ENCODE measurements at regions not wholly inside any gene's neighbourhood (a gene's known extent, or its start where the extent isn't known, plus 50 kb on each side); places are given as distances from the start of the nearest gene placed in this dataset.

DNA sequence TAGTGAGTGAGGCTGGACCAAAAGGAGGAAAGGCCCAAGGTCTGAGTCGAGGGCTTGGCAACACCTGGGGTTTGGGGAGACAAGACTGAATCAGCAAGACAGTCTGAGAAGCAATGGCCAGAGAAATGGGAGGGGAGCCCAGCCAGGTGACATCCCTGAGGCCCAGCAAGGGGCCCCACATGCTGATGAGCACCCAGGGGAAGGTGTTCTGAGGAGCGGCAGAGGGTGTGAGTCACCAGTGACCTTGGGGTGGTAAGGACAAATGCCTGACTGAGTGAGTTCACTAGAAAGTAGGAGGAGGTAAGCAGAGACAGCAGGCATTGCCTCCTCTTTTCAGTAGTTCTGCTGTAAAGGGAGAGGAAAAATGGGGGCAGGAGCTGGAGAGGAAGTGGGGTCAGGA, 192.4 kb upstream of the GALNT2 start:
- no peak overlapping the region for H3K4me3 Mint-ChIP-seq
- Histone ChIP-seq H3K36me3 (ENCODE audit: control insufficient read depth, insufficient read depth, low read length) (no peaks in the 10 kb centered on the region), H3K27me3 (ENCODE audit: control insufficient read depth, insufficient read depth, low read length) (no peaks in the 10 kb centered on the region), H3K4me3 (ENCODE audit: low read length) (no peak overlapping the region), H3K4me1 (ENCODE audit: control insufficient read depth, insufficient read depth, low read length) (no peaks in the 10 kb centered on the region), H3K27ac (ENCODE audit: low read length) (no peak overlapping the region), H3K9me3 (ENCODE audit: control insufficient read depth, insufficient read depth, low read length) (no peaks in the 10 kb centered on the region)
- intact Hi-C loops (cut with micrococcal nuclease): no loop called here
- H3K36me3 Mint-ChIP-seq: no peaks in the 10 kb centered on the region
- H3K27ac Mint-ChIP-seq: no peak overlapping the region
- H3K9me3 Mint-ChIP-seq: no peaks in the 10 kb centered on the region
- no peak for ATAC-seq
- no peaks in the 10 kb centered on the region for H3K4me1 Mint-ChIP-seq
- DNase-seq: no peak
- peaks cover 7 to 14% of the 10 kb centered on the region in 2 donors for H3K27me3 Mint-ChIP-seq (ENCODE audit: low read depth in 2 of 2)
- TF ChIP-seq, protein P1, sequence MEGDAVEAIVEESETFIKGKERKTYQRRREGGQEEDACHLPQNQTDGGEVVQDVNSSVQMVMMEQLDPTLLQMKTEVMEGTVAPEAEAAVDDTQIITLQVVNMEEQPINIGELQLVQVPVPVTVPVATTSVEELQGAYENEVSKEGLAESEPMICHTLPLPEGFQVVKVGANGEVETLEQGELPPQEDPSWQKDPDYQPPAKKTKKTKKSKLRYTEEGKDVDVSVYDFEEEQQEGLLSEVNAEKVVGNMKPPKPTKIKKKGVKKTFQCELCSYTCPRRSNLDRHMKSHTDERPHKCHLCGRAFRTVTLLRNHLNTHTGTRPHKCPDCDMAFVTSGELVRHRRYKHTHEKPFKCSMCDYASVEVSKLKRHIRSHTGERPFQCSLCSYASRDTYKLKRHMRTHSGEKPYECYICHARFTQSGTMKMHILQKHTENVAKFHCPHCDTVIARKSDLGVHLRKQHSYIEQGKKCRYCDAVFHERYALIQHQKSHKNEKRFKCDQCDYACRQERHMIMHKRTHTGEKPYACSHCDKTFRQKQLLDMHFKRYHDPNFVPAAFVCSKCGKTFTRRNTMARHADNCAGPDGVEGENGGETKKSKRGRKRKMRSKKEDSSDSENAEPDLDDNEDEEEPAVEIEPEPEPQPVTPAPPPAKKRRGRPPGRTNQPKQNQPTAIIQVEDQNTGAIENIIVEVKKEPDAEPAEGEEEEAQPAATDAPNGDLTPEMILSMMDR (IDR thresholded peaks at IDR 0.05): no peak
- WGBS (ENCODE audit: insufficient coverage): 76% methylated on average over 2 of the region's 2 CpGs

DNA sequence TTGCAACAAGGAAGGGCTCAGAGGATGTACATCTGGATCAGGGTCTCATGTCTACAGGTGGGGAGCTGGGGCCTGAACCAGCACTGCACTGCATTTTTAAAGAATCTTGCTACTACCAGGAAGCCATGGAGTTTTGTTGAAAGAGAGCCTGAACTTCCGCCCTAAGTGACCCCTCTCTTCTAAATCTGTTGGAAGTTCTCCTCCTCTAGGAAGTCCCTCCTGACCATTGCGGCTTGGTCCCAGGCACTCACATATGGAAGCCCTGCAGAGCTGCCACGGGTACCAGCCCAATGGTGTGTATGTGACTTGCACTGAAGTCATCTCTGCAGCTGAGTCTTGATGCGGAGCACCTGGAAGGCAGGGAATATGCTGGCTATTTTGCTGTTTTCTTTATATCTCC, 192.0 kb upstream of the GALNT2 start:
- H3K27me3 Mint-ChIP-seq (ENCODE audit: low read depth in 2 of 2): peaks cover 11 to 19% of the 10 kb centered on the region in 2 donors
- no peaks in the 10 kb centered on the region for H3K36me3 ChIP-seq (ENCODE audit: control insufficient read depth, insufficient read depth, low read length)
- no peak overlapping the region for H3K4me3 Mint-ChIP-seq
- WGBS (ENCODE audit: insufficient coverage): 94% methylated on average over 3 of the region's 4 CpGs
- no peak for ATAC-seq
- TF ChIP-seq, protein P1 (IDR thresholded peaks at IDR 0.05): no peak
- no peaks in the 10 kb centered on the region for H3K36me3 Mint-ChIP-seq
- no peaks in the 10 kb centered on the region for H3K9me3 Mint-ChIP-seq
- no peaks in the 10 kb centered on the region for H3K27me3 ChIP-seq (ENCODE audit: control insufficient read depth, insufficient read depth, low read length)
- no peak overlapping the region for H3K27ac ChIP-seq (ENCODE audit: low read length)
- H3K4me1 ChIP-seq (ENCODE audit: control insufficient read depth, insufficient read depth, low read length): no peaks in the 10 kb centered on the region
- intact Hi-C loops (cut with micrococcal nuclease): no loop called here
- no peaks in the 10 kb centered on the region for H3K4me1 Mint-ChIP-seq
- H3K9me3 ChIP-seq (ENCODE audit: control insufficient read depth, insufficient read depth, low read length): no peaks in the 10 kb centered on the region
- H3K4me3 ChIP-seq (ENCODE audit: low read length): no peak overlapping the region
- no peak overlapping the region for H3K27ac Mint-ChIP-seq
- no peak for DNase-seq

DNA sequence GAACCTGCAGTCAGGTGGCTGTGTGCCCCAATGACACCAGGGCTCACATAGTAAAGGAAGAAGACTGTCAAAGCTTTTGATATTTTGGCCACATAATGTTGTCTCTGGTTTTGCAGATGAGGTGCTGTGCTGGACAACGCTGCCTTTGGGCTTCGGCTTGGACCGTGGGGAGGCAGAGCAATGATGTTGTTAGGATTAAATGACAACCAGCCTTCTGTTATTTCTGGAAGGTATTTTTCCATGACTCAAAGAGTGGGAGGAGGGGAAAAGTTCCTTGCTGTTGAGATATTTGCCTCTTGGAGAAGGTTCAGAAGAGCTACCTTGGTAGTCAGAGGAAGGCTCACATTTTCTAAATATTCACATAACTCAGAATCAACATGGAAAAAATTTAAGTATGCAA, 187.3 kb upstream of the GALNT2 start:
- H3K27ac ChIP-seq (ENCODE audit: low read length): no peak overlapping the region

More for the DNA sequence above, 187.3 kb upstream of the GALNT2 start:
- DNase-seq: no peak
- Mint-ChIP-seq H3K36me3 (no peaks in the 10 kb centered on the region), H3K27ac (no peak overlapping the region), H3K4me1 (no peaks in the 10 kb centered on the region), H3K4me3 (no peak overlapping the region), H3K27me3 (ENCODE audit: low read depth in 2 of 2) (peaks cover 19 to 58% of the 10 kb centered on the region in 2 donors), H3K9me3 (no peaks in the 10 kb centered on the region)
- ATAC-seq: no peak
- no peaks in the 10 kb centered on the region for H3K36me3 ChIP-seq (ENCODE audit: control insufficient read depth, insufficient read depth, low read length)
- H3K9me3 ChIP-seq (ENCODE audit: control insufficient read depth, insufficient read depth, low read length): no peaks in the 10 kb centered on the region
- TF ChIP-seq, protein P1 (IDR thresholded peaks at IDR 0.05): no peak
- H3K4me1 ChIP-seq (ENCODE audit: control insufficient read depth, insufficient read depth, low read length): no peaks in the 10 kb centered on the region
- H3K27me3 ChIP-seq (ENCODE audit: control insufficient read depth, insufficient read depth, low read length): no peaks in the 10 kb centered on the region
- WGBS (ENCODE audit: insufficient coverage): 97% methylated on average over 3 of the region's 3 CpGs
- H3K4me3 ChIP-seq (ENCODE audit: low read length): no peak overlapping the region
- intact Hi-C loops (cut with micrococcal nuclease): no loop called here
